ENCODE measurements at regions not wholly inside any gene's neighbourhood (a gene's known extent, or its start where the extent isn't known, plus 50 kb on each side); places are given as distances from the start of the nearest gene placed in this dataset.
"Not testable (repeated sequence)": the region's sequence is repeated elsewhere in the genome, so short reads cannot be mapped to it uniquely, and the experiment has no call there.

GRCh38 chr4:158051401-158052235, 121.2 kb downstream of the GASK1B start:
- peak; percentile 64 for DNase-seq (ENCODE audit: low read depth)

GRCh38 chr4:158050942-158051341, 121.9 kb downstream of the GASK1B start:
- DNase-seq (ENCODE audit: low read depth): peak; percentile 5

GRCh38 chr4:158046345-158046744, 126.5 kb downstream of the GASK1B start:
- DNase-seq (ENCODE audit: low read depth): no peak

DNA sequence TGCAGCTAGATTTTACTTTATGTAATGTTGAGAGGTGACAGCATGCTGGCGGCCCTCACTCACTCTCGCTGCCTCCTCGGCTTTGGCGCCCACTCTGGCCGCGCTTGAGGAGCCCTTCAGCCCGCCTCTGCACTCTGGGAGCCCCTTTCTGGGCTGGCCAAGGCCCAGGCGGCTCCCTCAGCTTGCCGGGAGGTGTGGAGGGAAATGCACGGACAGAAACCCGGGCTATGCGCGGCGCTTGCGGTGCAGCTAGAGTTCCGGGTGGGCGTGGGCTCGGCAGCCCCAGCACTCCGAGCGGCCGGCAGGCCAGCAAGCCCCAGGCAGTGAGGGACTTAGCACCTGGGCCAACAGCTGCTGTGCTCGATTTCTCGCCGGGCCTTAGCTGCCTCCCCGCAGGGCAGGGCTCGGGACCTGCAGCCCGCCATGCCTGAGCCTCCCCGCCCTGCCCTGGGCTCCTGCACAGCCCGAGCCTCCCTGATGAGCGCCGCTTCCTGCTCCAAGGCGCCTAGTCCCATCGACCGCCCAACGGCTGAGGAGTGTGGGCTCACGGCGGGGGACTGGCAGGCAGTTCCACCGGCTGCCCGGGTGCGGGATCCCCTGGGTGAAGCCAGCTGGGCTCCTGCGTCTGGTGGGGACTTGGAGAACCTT, 128.7 kb downstream of the GASK1B start:
- DNase-seq (ENCODE audit: low read depth): no peak

DNA sequence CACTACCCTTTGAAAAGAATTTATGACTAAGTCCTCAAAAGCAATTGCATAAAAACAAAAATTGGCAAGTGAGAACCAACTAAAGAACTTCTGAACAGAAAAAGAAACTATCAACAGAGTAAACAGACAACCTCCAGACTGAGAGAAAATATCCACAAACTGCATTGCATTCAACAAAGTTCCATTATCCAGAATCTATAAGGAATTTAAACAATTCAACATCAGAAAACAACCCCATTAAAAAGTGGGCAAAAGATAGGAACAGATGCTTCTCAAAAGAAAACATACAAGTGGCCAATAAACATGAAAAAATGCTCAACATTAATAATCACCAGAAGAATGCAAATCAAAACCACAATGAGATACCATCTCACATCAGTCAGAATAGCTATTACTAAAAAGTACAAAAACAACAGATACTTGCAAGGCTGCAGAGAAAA, 130.2 kb downstream of the GASK1B start:
- DNase-seq (ENCODE audit: low read depth): peak; percentile 19

GRCh38 chr4:158038718-158039117, 134.1 kb downstream of the GASK1B start:
- DNase-seq (ENCODE audit: low read depth): no peak

- no peak for DNase-seq (ENCODE audit: low read depth)
Observed at GRCh38 chr4:158036998-158037397, 135.8 kb downstream of the GASK1B start.

DNA sequence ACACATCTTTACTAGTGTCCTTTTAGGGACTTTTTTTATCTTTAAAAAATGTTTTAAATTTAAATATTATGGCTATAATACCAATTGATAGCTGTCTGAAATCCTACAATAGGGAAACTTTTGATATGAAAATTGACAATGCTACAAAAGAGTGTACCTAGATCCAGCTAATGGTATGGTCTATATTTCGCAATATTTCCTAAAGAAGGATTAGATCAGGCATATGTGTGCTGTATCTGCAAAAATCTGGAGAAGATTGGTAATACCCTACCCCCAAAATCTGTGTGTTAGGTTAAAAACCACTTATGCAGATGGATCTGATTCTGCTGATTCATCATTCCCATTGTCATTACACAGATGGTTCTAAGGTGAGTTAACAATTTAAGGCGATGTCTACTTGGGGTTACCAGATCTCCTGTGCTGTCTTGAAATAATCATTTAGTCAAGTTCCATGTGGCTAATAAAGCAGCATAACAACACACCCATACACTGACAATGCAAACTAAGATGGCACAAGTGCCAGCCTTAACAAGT, 137.1 kb downstream of the GASK1B start:
- no peak for DNase-seq (ENCODE audit: low read depth)

DNA sequence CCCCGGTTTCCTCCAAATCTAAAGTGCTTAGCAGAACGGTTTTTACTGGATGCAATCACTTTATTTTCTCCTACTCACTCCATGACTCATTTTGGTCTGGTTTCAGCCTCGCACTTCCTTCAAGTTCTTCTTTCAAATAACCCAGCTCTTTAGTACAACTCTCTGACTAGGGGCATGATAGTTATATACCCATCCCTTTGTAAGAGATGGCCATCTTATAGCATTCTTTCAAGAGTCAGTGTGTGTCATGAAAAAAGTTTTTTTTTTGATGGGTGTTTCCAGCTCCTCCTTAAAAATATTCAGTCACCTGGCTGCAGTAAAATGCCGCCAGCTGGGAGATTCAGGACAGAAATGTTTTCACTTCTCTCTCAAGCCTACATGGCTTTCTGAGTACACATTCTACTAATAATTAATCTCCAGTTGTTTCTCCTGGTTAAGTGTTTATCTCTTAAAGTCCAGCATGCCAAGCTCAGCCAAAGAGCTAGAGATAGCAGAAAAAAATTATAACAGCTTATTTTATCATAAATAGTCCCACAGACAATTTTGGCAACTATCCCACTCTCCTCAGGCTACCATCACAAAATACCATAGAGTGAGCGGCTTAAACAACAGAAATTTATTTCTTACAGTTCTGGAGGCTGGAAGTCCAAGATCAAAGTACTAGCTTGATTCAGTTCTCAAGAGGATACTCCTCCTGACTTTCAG, 139.3 kb downstream of the GASK1B start:
- no peak for DNase-seq (ENCODE audit: low read depth)

DNA sequence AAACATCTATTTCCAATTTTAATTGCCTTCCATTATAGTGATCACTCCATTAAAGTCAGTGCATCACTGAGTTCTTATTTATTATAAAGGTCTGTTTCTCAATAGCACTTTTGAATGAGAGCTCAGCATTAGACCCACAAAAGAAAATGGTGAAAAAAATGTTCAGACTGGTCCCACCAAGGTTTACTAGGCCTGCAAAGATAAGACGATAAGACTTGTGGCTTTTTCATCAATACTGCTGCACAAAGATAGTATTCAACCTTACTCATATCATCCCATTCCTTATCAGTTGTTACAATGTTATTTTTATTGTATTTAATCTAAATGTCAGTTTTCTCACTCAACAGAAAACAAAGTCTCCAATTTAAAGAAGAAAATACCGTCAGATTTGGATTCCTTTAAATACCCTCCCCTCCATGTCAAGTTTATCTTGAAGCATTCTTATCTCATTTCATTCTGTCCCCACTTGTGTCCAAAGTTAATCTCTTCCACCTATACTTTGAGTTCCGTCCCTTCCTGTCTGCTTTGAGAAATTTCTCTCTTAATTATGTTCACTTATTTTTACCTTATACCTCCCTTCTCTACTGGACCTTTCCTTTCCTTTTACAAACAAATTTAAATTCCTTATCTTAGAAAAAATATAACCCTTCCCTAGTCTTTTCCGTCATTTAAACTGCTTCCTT, 140.0 kb downstream of the GASK1B start:
- no peak for DNase-seq (ENCODE audit: low read depth)

- DNase-seq (ENCODE audit: low read depth): not testable (repeated sequence)
Observed at GRCh38 chr4:158028381-158028780, 144.4 kb downstream of the GASK1B start.

DNA sequence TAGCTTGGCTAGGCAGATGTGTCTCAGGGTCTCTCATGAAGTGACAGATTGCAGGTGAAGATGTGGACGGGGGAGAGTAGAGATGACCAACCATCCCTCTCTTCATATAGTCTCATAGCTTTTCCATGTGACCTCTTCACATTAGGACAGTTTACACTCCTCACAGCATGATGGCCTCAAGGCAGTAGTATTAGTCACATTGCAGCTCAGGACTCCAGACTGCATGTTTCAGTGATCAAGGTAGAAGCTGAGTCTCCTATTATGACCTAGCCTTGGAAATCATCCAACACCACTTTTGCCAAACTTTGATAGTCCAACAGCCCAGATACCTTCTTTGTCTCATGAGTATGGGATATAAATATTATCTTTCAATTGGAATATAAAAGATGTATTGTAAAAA, 147.7 kb downstream of the GASK1B start:
- no peak for DNase-seq (ENCODE audit: low read depth)

- DNase-seq (ENCODE audit: low read depth): peak; percentile 80
Observed at GRCh38 chr4:158020734-158021346, 152.0 kb downstream of the GASK1B start.

- DNase-seq (ENCODE audit: low read depth): peak; percentile 79
Observed at GRCh38 chr4:158020176-158020575, 152.6 kb downstream of the GASK1B start.

DNA sequence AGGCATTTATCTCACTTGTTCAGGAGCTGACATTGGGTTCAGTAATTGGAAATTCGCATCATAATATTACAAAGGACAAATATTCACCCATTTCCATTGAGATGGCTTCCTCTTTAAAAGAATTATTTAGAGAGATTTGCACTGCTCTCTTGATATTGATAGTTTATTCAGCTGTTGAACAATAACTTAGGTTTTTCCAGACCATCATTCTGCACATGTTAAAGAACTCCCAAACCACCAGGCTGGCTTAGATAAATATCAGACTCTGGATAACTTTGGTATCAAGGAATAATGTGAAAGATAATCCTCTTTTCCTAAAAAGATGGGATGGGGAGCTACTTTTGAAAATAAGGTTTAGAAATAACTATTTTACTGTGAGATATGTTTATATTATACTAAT, 154.0 kb downstream of the GASK1B start:
- no peak for DNase-seq (ENCODE audit: low read depth)

DNA sequence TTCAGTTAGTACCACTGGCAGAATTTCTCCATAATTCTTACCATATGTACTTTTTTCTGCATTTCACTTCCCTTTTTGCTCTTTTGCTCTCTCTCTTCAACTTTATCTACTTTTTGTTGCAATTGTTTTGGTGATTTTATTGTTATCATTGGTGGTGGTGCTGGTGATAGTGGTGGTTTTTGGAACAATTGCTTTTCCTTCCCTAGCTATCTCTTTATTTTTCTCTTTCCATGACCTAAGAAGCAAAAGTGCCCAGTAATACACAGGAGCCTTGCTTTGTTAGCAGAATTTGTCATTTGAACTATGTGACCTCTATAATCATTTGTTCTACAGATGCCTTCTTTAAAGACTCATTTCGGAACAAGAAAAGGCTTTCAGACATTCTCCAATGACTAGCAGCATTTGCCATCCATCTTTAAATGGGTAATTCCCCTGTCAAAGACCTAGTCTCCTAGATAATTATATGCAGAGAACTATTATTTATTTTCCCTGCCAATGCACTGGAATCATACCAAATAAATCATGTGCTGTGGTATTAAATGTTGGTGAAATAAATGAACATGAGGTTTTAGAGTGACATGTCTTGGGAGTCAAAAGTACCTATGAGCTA, 154.5 kb downstream of the GASK1B start:
- DNase-seq (ENCODE audit: low read depth): no peak

DNA sequence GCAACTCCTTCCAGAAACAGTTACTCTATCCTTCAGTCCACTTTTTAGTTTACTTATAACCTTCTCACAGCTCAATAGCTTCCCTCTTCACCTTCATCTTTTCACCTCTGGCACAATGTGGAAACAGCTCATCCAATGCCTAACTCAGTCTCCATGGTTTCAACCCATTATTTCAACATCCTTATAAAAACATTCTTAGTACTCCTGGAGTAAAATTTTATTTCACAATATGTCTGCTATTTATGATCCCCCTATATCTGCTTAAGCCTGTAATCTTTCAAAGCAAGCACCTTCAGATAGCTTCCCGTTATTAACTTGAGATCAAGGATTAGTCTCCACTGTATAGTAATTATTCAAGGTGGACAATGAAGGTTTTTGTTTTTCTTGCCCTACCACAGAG, 156.3 kb downstream of the GASK1B start:
- peak; percentile 32 for DNase-seq (ENCODE audit: low read depth)

GRCh38 chr4:158015241-158015640, 157.6 kb downstream of the GASK1B start:
- DNase-seq (ENCODE audit: low read depth): no peak

DNA sequence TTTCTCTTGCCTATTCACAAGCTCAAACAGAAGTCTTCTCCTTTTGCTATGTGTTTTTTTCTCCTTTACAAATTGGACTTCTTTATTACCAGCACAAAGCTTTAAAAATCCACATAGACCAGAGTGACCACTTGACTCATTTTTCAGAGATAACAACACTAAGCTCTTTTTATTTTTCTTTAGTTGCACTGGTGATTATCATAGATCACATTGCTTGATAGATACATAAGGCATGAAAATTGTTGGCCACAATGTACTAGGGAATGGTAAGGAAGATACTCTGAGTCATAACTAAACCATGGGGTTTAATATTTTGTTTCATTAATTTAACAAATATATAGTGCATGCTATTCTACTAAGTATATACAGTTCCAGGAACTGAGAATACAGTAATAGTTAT, 159.0 kb downstream of the GASK1B start:
- no peak for DNase-seq (ENCODE audit: low read depth)

- no peak for DNase-seq (ENCODE audit: low read depth)
Observed at GRCh38 chr4:158010361-158010760, 162.5 kb downstream of the GASK1B start.

DNA sequence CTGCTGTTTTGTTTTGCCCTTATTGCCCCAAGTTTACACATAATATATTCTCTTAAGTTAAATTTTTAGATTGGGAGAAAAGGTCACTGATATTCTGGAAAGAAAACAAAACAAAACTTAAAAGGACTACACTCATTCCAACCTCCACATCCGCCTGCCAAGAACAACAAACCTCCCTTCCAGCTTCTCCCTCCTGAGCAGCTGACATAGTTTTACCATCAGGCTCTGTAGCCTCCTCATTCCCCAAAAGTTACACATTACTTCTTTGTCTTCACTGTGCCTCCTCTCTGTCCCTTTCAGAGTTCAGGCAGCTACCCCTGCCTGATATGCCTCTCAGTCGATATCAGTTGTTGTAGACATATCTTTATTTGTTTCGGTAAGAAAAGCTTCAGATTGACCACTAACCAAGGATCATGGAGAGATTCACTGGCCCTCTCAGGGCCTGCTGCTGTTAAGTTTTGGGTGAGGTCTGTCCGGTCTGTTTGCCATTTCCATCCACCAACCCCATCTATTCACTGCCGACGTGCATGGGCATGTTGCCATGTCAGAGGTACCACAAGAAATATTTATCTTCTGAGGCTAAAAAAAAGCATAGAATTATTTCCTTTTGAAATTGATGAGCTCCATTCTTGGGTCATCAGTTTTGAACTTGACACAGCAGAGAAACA, 164.1 kb downstream of the GASK1B start:
- no peak for DNase-seq (ENCODE audit: low read depth)
